Sigmoid colon (tissue), 4 donors: ENCODE measurements at regions not wholly inside any gene's neighbourhood (a gene's known extent, or its start where the extent isn't known, plus 50 kb on each side); places are given as distances from the start of the nearest gene placed in this dataset.

Experiments
- CTCF ChIP-seq, 4 experiments: fragments of 450-650 bp in 3 of 4; fragments of 200-600 bp in 1 of 4; IDR thresholded peaks; one replicate each; pipeline ENCODE4 v1.5.1; 2016 to 2019; ENCODE audit warnings: antibody characterized with exemption in 4 of 4, mild to moderate bottlenecking in 3 of 4, moderate library complexity in 2 of 4
- EP300 ChIP-seq, 4 donors: sonication (generic); formaldehyde crosslinking; IDR thresholded peaks; one replicate each; pipeline ENCODE4 v1.6.1; 2017; ENCODE audit warnings: antibody characterized with exemption in 4 of 4
- POLR2A ChIP-seq, 2 donors: fragments of 450-650 bp; IDR thresholded peaks; one replicate each; pipeline ENCODE4 v1.6.1; 2016; ENCODE audit warnings: antibody characterized with exemption in 2 of 2, mild to moderate bottlenecking in 2 of 2, moderate library complexity in 2 of 2
- POLR2AphosphoS5 ChIP-seq, 4 donors: sonication (generic); formaldehyde crosslinking; IDR thresholded peaks; one replicate each; pipeline ENCODE4 v1.6.1; 2017; ENCODE audit warnings: antibody characterized with exemption in 4 of 4

GRCh38 chr6:26175033-26175427, 87.8 kb downstream of the HFE start:
- TF ChIP-seq POLR2A (IDR thresholded peaks at IDR 0.05) (no peak), CTCF (IDR thresholded peaks at IDR 0.05) (no peak), POLR2AphosphoS5 (IDR thresholded peaks at IDR 0.05) (no peak), EP300 (IDR thresholded peaks at IDR 0.05) (no peak)
